ENCODE measurements at regions not wholly inside any gene's neighbourhood (a gene's known extent, or its start where the extent isn't known, plus 50 kb on each side); places are given as distances from the start of the nearest gene placed in this dataset.

DNA sequence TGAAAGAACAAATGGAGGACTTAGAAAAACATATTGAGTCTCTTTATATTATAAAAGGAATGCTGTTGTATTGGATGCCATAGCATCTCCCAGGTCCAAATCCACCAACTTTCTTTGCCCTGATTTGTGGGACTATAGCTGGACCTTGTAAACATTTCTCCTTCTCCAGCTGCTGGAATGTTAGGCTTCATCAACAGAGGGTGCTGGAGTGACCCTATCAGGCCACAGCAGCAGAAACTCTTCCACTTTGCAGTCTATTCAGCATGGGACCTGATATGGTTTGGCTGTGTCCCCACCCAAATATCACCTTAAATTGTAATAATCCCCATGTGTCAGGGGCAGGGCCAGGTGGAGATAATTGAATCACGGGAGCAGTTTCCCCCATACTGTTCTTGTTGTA is 138.4 kb upstream of the ARL4C start:
- Histone ChIP-seq H3K9me3 (no peaks in the 10 kb centered on the region), H3K4me3 (no peak overlapping the region), H3K27ac (no peak overlapping the region), H3K36me3 (no peaks in the 10 kb centered on the region), H3K4me1 (peaks cover 0 to 3% (median 0%) of the 10 kb centered on the region in 4 donors), H3K27me3 (peaks cover 0 to 5% of the 10 kb centered on the region in 2 donors)
- TF ChIP-seq, protein P1, sequence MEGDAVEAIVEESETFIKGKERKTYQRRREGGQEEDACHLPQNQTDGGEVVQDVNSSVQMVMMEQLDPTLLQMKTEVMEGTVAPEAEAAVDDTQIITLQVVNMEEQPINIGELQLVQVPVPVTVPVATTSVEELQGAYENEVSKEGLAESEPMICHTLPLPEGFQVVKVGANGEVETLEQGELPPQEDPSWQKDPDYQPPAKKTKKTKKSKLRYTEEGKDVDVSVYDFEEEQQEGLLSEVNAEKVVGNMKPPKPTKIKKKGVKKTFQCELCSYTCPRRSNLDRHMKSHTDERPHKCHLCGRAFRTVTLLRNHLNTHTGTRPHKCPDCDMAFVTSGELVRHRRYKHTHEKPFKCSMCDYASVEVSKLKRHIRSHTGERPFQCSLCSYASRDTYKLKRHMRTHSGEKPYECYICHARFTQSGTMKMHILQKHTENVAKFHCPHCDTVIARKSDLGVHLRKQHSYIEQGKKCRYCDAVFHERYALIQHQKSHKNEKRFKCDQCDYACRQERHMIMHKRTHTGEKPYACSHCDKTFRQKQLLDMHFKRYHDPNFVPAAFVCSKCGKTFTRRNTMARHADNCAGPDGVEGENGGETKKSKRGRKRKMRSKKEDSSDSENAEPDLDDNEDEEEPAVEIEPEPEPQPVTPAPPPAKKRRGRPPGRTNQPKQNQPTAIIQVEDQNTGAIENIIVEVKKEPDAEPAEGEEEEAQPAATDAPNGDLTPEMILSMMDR (IDR thresholded peaks at IDR 0.05) = no peak
- TF ChIP-seq EP300 (IDR thresholded peaks at IDR 0.05) (no peak), POLR2A (IDR thresholded peaks at IDR 0.05) (no peak)
- whole genome bisulfite sequencing, 2 donors = 92 to 93% methylated on average over 1 of the region's 1 CpG
- no peak for DNase-seq (ENCODE audit: low spot score in 2 of 2)

GRCh38 chr2:234633581-234634230 is 136.8 kb upstream of the ARL4C start:
- TF ChIP-seq EP300 (IDR thresholded peaks at IDR 0.05) = no peak
- TF ChIP-seq, protein P1 (IDR thresholded peaks at IDR 0.05) = no peak
- TF ChIP-seq POLR2A (IDR thresholded peaks at IDR 0.05) = no peak
- 75 to 78% methylated on average over 9 of the region's 9 CpGs for WGBS, 2 donors

GRCh38 chr2:234632527-234633391 is 135.9 kb upstream of the ARL4C start:
- Histone ChIP-seq H3K9me3 (peaks cover 0 to 5% (median 0%) of the 10 kb centered on the region in 4 donors), H3K27me3 (peaks cover 0 to 5% of the 10 kb centered on the region in 2 donors), H3K4me1 (peaks cover 0 to 3% (median 0%) of the 10 kb centered on the region in 4 donors), H3K27ac (peak overlapping the region in 1 of 4 donors; percentile 64), H3K4me3 (no peak overlapping the region), H3K36me3 (no peaks in the 10 kb centered on the region)
- TF ChIP-seq, protein P1 (IDR thresholded peaks at IDR 0.05) = no peak
- TF ChIP-seq POLR2A (IDR thresholded peaks at IDR 0.05) (no peak), EP300 (IDR thresholded peaks at IDR 0.05) (no peak)
- DNase-seq (ENCODE audit: low spot score in 2 of 2) = no peak
- 55 to 57% methylated on average over 12 of the region's 12 CpGs for WGBS, 2 donors

More at GRCh38 chr2:234633581-234634230, 136.8 kb upstream of the ARL4C start:
- H3K27ac ChIP-seq = peak overlapping the region in 1 of 4 donors; percentile 64
- no peak overlapping the region for H3K4me3 ChIP-seq
- H3K36me3 ChIP-seq = no peaks in the 10 kb centered on the region
- H3K4me1 ChIP-seq = peaks cover 0 to 3% (median 0%) of the 10 kb centered on the region in 4 donors
- no peak for DNase-seq (ENCODE audit: low spot score in 2 of 2)
- H3K27me3 ChIP-seq = peaks cover 0 to 5% of the 10 kb centered on the region in 2 donors
- peaks cover 0 to 5% (median 0%) of the 10 kb centered on the region in 4 donors for H3K9me3 ChIP-seq

DNA sequence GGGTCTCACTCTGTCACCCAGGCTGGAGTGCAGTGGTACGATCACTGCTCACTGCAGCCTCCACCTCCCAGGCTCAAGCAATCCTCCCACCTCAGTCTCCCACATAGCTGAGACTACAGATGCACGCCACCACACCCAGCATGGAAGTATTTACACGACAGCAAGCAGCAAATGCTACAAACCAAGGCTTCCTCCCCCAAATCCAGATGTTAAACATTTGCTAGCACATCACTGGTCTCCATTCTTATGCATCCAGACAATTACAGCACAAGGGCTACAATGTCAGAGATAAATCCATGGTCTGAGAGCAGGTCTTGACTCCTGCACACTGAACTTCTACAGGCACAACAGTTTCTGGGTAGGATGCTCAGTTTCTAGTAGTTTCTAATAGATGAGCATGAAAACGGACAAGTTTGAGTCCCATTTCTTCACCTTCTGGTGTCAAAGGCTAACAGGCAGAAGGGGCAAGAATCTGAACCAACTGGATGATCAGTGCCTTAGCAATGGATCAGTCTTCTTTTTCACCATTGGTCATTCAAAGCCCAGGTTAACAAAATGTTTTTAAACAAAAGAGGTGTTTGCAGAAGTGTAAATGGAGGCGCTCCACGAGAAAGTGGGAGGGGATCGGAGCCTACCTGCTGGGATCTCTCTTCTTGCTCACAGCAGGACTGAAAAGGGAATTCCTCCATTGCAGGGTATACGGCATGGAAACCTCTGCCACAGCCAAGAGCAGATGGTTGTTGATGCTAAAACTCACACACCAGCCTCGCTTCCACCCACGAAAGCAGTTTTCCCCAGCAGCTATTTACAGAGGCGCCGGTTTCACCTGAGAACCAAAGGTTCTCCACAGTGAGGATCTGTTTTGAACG is 135.0 kb upstream of the ARL4C start:
- Histone ChIP-seq H3K9me3 (peaks cover 0 to 5% (median 0%) of the 10 kb centered on the region in 4 donors), H3K36me3 (no peaks in the 10 kb centered on the region), H3K4me1 (peaks cover 0 to 3% (median 0%) of the 10 kb centered on the region in 4 donors), H3K4me3 (no peak overlapping the region), H3K27me3 (peaks cover 0 to 5% of the 10 kb centered on the region in 2 donors), H3K27ac (no peak overlapping the region)
- TF ChIP-seq POLR2A (IDR thresholded peaks at IDR 0.05) (no peak), EP300 (IDR thresholded peaks at IDR 0.05) (no peak)
- 53 to 60% methylated on average over 13 of the region's 13 CpGs for WGBS, 2 donors
- no peak for DNase-seq (ENCODE audit: low spot score in 2 of 2)

DNA sequence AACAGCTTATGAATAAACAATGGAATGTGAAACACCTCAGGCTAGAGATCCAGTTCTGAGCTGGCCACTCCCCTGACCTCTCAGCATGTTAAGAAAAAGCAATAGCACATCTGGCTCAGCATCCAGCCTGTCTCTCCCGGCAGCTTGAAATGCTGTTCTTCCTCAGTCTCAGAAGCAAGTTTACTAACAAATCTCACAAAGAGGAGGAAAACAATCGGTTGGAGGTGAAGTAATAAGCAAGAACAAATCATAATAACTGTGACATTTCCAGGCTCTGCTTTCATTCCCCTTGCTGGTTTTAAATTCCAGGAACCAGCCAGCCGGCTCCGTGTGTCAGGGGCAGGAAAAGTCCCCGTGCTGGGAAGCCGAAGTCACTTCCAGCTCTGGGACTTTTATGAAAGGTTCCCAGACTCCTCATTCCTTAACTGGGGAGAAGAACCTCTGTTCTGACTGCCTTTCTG is 133.9 kb upstream of the ARL4C start:
- Histone ChIP-seq H3K4me3 (no peak overlapping the region), H3K27ac (no peak overlapping the region), H3K36me3 (no peaks in the 10 kb centered on the region), H3K27me3 (peaks cover 0 to 5% of the 10 kb centered on the region in 2 donors), H3K4me1 (peaks cover 0 to 3% (median 0%) of the 10 kb centered on the region in 4 donors), H3K9me3 (peaks cover 0 to 5% (median 0%) of the 10 kb centered on the region in 4 donors)
- no peak for TF ChIP-seq POLR2A (IDR thresholded peaks at IDR 0.05)
- TF ChIP-seq EP300 (IDR thresholded peaks at IDR 0.05) = no peak
- TF ChIP-seq, protein P1 (IDR thresholded peaks at IDR 0.05) = no peak
- no peak for DNase-seq (ENCODE audit: low spot score in 2 of 2)
- WGBS, 2 donors = 10 to 50% methylated on average over 6 of the region's 6 CpGs

Data from tibial nerve (tissue), 4 donors.